Activated naive CD4-positive, alpha-beta T cell treated with anti-CD3 and anti-CD28 coated beads, Interleukin-2, amount 50 U/mL, for 16 hours (primary cell): ENCODE measurements at regions not wholly inside any gene's neighbourhood (a gene's known extent, or its start where the extent isn't known, plus 50 kb on each side); places are given as distances from the start of the nearest gene placed in this dataset.
"Not testable (repeated sequence)": the region's sequence is repeated elsewhere in the genome, so short reads cannot be mapped to it uniquely, and the experiment has no call there.

ENCODE experiments used
- DNase-seq: peaks from one replicate; pipeline ENCODE4 v3.0.0-alpha.2; 2020

DNA sequence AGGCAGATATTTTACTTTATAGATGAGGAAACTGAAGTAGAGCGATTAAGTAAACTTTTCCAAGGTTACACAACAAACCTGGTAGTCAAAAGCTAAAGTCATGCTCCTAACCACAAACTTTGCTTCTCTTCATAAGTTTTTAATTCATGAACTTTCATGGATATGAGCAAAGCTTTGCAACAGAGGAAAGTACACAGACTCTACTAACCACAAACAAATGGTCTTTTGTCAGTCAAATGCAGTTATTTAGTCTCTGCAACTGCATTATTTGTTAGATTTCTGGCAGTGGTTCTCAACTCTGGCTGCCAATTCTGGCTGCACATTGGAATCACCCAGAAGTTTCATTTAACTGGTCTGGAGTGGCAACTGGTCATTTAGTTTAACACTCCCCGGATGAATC lies 140.6 kb upstream of the TMEM168 start:
- no peak for DNase-seq

DNA sequence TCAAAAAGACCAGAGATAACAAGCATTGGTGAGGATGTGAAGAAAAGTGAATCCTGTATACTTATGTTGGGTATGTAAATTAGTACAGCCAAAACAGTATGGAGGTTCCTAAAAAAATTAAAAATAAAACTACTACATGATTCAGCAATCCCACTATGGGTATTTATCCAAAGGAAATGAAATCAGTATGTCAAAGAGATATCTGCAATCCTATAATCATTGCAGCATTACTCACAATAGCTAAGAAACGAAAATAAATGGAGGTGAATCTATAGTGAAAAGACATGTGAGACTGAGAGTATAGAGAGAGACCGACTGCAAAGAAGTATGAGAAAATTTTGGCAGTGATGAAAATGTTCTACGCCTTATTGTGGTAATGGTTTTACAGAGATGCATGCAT lies 139.2 kb upstream of the TMEM168 start:
- no peak for DNase-seq

DNA sequence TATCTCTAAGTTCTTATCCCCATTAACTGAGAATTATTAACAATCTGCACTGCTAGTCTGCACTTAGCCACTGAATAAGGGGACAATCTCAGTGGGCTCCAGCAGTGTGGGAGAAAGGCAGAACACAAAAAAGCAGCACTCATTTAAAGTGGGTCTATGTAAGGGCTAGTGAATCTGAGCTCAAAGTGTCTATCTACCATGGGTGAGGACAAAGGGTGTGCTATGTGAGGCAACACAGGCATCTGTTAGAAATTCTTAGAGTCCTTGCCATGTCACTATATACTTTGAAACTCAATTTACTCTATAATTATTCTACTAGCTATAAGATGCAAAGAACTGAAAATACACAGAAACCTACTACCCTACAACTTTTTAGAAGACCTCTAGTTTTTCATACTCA lies 135.8 kb upstream of the TMEM168 start:
- no peak for DNase-seq

DNA sequence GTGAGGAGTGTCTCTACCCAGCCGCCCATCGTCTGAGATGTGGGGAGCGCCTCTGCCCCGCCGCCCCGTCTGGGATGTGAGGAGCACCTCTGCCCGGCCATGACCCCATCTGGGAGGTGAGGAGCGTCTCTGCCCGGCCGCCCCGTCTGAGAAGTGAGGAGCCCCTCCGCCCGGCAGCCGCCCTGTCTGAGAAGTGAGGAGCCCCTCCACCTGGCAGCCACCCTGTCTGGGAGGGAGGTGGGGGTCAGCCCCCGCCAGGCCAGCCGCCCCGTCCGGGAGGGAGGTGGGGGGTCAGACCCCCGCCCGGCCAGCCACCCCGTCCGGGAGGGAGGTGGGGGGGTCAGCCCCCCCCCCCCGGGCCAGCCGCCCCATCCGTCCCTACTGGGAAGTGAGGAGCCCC lies 132.4 kb upstream of the TMEM168 start:
- DNase-seq = not testable (repeated sequence)

DNA sequence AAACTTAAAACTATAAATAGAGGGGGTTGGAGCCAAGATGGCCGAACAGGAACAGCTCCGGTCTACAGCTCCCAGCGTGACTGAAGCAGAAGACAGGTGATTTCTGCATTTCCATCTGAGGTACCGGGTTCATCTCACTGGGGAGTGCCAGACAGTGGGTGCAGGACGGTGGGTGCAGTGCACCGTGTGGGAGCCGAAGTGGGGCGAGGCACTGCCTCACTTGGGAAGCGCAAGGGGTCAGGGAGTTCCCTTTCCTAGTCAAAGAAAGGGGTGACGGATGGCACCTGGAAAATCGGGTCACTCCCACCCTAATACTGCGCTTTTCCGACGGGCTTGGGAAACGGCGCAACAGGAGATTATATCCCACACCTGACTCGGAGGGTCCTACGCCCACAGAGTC lies 126.2 kb upstream of the TMEM168 start:
- DNase-seq = not testable (repeated sequence)

DNA sequence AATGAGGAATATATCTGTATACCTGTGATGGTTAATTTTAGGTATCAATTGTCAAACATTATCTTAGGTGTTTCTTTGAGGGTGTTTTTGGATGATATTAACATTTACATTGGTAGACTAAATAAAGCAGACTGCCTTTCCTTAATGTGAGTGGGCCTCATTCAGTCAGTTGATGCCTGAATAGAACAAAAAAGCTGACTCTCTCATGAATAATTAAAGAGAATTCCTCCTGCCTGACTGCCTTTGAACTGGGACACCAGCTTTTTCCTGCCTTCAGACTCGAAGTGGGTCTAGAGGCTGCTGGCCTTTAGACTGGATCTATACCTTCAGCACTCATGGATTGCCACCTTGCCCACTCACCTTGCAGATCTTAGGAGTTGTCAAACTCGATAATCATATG lies 117.9 kb upstream of the TMEM168 start:
- DNase-seq = no peak

DNA sequence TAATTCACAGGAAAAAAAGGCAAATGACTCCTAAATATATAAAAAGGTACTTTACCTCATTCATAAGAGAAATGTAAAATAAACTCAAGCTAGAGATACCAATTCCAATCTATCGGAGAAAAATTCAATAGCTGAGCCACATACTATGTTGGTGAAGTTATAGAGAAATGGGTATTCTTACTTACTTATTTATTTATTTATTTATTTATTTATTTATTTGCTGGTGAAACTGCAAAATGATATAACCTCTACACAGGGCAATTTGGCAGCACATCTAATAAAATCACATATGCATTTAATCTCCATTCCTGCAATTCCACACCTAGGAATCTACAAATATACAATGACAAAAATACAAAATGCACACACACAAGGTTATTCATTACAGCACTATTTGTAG lies 117.5 kb upstream of the TMEM168 start:
- no peak for DNase-seq

DNA sequence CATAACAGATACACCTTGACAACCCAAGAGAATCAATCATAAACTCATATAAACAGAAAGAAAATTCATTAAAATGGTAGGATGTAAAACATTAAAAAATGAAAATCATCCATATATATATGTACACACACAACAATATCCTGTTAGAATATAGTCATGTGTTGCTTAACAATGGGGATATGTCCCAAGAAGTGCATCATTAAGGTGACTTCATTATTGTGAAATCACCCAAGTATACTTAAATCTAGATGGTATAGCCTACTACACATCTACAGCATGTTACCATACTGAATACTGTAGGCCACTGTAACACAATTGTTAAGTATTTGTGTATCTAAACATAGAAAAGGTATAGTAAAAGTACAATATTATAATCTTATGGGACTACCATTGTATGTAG lies 115.8 kb upstream of the TMEM168 start:
- DNase-seq = no peak

DNA sequence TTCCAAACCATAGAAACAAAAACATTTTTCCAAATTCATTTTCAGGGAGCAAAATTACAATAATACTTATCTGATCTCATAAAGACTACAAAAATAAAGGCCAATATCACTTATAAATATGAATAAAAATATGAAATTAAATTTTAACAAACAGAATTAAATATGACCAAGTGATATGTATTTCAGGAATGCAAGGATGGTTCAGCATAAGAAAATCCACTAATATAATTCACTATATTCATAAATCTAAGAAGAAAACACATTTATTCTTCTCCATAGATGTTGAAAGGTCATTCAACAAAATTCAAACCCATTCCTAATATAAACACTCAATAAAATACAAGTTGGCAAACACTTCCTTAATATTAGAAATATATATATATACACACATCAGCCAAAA lies 115.2 kb upstream of the TMEM168 start:
- DNase-seq = no peak

DNA sequence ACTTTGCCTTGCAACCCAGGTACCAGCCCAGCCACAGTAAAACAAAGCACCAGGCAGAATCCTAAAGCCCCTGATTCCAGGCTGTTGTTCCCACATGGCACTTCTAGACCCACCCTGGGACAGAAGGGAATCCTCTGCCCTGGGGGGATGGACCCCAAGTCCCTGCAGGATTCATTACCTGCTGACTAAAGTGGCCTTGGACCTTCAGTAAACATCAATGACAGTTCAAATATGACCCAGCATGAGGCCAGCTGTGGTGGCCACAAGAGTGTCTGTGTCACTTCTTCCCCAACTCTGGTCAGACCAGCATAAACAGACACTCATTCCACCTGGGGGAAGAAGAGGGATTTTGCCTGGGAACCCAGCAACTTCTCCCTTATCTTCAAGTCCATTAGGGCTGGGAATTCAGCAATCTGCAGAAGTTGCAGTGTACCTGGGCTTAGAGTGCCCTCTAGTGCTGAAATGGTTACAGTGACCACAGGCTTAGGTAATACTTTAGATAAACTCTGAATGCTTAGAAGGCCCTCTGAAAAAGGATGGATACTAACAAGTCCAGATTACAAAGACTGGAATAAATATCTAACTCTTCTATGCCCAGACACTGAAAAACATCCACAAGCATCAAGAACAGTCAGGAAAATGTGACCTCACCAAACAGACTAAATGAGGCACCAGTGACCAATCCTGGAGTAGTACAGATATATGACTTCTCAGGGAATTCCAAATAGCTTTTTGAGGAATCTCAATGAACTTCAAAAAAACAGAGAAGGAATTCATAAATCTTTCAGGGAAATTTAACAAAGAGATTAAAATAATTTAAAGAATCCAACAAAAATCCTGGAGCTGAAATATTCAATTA lies 108.5 kb upstream of the TMEM168 start:
- DNase-seq = peak; percentile 22

DNA sequence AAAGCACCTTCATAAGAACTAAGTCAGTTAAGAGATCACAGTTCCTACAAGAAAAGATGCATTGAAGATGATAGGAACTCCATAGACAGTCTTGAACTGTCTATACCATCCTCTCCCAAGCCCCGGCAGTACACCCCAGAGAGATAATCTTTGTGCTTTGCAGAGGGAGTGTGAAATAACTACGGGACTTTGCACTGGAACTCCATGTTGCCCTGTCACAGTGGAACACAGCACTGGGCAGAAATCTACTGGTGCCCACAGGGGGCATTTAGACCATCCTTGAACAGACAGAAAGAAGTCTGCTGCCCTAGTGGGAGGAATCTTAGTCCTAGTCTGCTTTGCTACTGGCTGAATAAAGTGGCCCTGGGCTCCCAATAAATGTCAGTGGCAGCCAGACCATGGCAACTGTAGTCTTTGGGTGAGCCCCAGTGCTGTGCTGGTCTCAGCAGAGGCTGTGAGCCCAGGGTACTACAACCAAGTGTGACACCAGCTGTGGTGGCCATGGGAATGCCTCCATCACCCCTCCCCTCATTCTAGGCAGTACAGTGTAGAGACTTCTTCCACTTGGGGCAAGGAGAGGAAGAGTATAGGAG lies 107.7 kb upstream of the TMEM168 start:
- DNase-seq = no peak

DNA sequence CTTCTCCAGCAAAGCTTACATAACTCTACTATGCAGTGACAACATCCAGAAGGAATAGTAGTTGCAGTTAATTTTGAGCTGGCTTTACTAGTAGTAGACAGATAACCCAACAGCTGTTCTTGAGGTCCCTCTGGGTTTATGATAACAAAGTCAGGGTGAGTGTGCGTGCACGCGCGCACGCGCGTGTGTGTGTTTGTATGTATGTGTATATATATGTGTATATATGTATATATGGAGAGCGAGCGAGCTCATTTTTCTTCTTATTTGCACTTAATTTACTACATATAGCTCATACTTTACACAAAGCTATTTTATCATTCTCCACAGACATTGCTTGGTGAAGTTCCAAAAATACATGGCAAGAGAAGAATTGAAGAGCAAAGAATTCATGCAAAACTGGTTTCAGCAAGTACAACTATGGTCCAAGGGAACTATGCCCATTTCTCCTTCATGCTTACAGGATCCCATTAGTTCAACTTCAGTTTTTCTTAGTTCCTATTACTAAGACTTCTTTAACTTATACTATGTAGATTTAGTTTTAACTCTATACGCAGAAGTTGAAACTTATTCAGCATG lies 105.9 kb upstream of the TMEM168 start:
- DNase-seq = no peak

DNA sequence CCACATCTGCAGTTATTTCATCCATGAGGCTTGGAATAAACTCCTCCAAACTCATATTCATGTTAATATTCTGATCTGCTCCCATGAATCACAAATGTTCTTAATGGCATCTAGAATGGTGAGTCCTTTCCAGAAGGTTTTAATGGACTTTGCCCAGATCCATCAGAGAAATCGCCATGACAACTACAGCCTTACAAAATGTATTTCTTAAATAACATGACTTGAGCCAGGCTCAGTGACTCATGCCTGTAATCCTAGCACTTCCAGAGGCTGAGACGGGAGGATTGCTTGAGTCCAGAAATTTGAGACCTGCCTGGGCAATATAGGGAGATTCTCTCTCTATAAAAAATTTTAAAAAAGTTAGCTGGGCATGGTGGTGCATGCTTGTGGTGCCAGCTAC lies 102.1 kb upstream of the TMEM168 start:
- DNase-seq = no peak

DNA sequence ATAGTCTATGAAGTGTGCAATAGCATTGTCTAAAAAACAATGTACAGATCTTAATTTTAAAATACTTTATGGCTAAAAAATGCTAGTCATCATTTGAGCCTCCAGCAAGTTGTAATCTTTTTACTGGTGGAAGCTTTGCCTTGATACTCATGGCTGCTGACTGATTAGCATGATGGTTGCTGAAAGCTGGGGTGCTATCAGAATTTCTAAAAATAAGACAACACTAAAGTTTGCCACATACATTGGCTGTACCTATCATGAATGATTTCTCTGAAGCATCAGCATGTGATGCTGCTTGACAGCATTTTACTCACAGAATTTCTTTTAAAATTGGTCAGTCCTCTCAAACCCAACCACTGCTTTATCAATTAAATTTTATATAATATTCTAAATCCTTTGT lies 101.5 kb upstream of the TMEM168 start:
- DNase-seq = no peak

DNA sequence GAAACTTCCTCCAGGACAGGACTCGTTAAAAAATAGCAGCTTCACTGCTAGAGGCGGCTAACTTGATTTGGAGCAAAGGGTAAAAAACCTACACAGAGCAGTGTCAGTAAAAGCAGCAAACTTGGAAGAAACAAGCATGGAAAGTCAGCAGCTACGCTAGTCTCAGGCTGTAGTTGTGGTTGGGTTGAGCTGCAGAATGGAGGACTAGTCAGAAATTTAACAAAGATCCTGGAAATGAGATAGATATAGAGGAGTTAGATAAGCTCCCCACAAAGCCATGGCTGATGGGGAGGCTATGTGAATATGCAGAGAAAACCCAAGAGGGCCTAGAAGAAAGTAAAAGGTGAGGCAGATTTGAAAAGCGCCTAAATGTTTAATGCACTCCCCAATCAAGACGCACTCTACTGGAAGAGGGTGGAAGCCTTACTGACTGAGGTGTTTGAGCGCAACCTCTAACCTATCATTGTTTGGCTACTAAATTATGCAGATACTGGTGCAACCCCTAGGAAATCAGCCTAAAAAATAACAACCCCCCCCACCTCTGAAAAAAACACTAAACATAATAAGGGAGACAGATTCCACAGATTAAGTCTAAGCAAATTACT lies 99.7 kb upstream of the TMEM168 start:
- no peak for DNase-seq

DNA sequence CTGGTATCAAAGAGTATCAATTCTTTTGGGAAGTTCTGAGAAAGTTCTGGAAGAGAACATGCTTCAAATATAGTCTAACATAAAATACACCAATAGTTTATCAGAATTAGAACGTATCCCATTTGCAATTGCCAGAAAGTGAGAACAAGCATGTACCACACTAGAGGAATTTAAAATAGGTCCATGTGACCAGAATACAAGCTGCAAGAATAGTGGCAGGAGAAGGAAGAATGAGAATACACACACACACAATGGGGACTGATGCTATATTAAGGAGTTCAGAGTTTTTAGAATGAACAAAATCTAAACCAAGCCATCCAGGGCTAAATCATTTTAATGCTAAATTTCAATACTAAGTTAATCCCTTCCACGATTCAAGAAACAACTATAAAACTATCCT lies 99.1 kb upstream of the TMEM168 start:
- no peak for DNase-seq

DNA sequence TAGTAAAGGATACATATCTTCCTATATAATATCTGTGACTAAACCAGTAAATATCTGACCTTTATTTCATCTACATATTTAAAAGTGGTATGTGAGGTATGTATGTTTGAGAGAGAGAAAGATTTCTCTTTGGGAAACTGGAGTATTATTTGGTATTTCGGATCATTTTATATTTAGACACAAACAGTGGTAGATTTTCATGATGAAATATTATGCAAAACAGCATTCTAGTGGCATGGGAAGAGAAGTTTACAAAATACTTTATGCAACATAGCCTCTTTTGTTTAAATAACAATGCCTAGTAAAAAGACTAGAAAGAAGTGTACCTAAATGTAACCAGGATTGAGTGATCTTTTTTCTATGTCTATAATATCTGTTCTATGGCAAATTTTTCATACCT lies 98.6 kb upstream of the TMEM168 start:
- no peak for DNase-seq

DNA sequence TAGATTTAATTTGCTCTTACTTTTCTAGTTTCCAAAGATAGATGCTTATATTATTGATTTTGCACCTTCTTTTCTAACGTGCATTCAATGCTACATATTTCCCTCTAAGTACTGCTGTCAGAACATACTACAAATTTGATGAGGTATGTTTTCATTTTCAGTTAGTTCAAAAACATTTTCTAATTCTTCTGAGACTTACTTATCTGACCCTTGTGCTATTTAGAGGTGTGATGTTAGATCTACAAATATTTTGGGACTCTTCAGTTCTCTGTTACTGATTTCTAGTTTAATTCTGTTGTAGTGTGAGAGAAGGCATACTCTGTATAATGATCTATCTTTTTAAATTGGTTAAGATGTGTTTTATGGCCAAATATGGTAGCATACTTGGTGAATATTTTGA lies 97.8 kb upstream of the TMEM168 start:
- no peak for DNase-seq

DNA sequence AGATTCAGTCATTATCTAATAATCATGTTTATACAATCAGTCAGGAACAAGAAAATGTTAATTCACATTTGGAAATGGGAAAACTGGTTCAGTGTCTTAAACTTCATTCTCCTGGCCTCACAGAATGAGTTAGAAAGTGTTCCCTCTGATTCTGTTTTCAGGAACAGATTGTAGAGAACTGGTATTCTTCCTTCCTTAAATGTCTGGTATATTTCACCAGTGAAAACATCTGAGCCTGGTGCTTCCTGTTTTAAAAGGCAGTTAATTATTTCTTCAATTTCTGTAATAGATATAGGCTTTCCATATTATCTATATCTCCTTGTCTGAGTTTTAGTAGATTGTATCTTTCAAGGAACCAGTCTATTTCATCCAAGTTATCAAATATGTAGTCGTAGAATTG lies 97.1 kb upstream of the TMEM168 start:
- no peak for DNase-seq

DNA sequence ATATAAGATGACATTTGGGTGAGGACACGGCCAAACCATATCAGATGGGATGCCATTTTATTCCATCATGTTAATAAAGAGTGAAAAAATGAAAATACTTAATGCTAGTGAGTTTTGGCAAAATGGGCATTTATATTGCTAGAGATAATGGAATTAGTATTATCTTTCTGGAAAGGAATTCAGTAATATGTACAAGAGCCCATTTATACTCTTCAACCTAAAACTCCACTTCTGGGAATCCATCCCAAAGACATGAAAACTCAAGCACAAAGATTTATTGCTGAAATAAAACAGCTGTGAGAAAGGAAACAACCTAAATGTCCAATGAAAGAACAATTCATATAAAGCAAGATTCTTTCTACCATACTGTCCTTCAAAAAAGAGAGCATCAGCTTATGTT lies 96.0 kb upstream of the TMEM168 start:
- DNase-seq = no peak

DNA sequence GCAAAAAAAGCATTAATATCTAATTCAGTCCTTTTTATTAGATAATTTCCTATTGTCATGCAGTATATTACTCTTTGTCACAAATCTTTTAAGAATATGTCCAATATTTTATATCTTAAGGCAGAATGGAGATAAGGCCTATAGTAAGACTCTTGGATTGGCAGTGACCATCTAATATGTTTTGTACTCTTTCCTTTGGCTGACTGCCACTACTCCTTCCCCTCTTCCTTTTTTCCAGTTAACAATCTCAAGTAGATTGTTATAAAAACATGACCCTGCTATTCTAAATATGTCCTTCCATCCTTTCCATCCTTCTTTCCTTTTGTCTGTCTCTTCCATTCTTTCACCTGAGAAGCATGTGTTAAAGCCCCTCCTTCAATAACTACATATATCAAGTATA lies 92.8 kb upstream of the TMEM168 start:
- DNase-seq = no peak

DNA sequence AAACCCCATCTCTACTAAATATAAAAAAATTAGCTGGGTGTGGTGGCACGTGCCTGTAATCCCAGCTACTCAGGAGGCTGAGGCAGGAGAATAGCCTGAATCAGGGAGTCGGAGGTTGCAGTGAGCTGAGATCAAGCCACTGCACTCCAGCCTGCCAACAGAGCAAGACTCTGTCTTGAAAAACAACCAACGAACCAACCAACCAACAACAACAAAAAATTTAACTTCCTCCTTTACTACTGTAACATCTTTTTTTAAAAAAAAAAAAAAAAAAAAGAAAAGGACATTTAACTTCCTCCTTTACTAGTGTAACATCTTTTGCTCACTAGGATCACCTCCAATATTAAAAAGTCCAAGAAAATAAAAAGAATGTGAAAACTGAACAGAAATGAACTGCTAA lies 92.3 kb upstream of the TMEM168 start:
- no peak for DNase-seq

DNA sequence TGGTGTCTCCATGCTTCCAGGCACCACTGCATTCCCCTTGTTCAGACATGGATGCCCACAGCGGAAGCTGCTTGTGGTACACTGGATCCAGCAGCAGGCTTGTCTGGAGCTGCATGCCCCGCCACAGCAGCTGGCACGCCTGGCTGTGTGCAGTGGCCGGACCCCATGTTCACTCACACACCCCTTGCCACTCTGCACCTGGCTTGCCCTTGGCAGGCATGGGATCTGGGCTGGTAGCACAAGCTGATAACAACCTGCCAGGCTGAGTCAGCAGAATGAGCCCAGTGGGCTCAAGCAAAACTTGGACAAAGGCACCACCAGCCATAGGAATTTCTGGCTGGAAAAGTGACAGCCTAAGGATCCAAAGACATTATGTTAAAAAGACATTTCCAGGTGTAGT lies 91.8 kb upstream of the TMEM168 start:
- DNase-seq = no peak

DNA sequence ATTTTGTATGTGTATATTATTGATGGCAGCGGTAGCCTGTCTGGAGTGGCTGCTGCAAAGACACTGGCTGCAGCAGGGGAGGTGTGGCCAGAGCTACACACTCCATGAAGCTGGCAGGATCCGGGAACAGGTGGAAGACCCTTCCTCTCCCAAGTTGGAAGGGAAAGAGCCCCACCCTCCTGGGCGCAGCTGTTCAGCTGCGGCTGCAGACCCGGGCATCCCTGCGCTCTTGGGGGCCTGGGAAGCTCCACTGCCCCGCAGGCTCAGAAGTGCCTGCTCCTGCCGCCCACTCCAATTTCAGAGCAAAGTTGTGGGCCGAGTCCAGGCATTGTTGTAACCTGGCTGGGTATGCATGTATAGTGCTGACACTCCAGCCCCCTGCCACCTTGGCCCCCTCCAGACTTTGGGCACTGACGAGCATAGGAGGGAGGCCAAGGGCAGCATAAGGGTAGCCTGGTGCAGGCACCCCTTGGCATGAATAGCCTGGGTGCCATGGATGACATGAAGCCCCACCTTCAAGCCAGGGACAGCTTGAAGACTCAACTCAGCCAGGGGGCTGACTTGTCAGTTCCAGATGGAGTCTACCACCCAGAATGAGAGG lies 90.7 kb upstream of the TMEM168 start:
- DNase-seq = no peak
